ENCODE measurements at regions not wholly inside any gene's neighbourhood (a gene's known extent, or its start where the extent isn't known, plus 50 kb on each side); places are given as distances from the start of the nearest gene placed in this dataset.
"Not testable (repeated sequence)": the region's sequence is repeated elsewhere in the genome, so short reads cannot be mapped to it uniquely, and the experiment has no call there.

GRCh38 chr3:191927998-191928397 is 467.0 kb downstream of the PYDC2 start:
- H3K4me3 ChIP-seq (ENCODE audit: low read length in 2 of 2); H3K79me1 ChIP-seq (ENCODE audit: low read depth, low read length): not testable (repeated sequence)

GRCh38 chr3:191944835-191945234 is 483.9 kb downstream of the PYDC2 start:
- Histone ChIP-seq H3K36me3 (replicated peaks in 1 of 2; ENCODE audit: control insufficient read depth in 2 of 2, insufficient read depth in 2 of 2, low read length in 2 of 2) (no peaks in the 10 kb centered on the region), H4K91ac (ENCODE audit: low read depth, low read length, poor library complexity) (no peak overlapping the region), H4K8ac (ENCODE audit: low read depth, low read length) (no peak overlapping the region), H3K18ac (ENCODE audit: low read length) (no peak overlapping the region), H2BK120ac (ENCODE audit: low read depth, low read length) (no peak overlapping the region), H3K14ac (ENCODE audit: low read length) (no peak overlapping the region), H2BK12ac (ENCODE audit: low read length) (no peak overlapping the region), H3K4ac (ENCODE audit: low read length) (no peak overlapping the region), H3K4me2 (ENCODE audit: insufficient read depth, low read length, poor library complexity, severe bottlenecking) (no peak overlapping the region), H3K4me1 (ENCODE audit: control insufficient read depth in 2 of 2, insufficient read depth in 1 of 2, low read depth in 1 of 2, low read length in 2 of 2) (no peaks in the 10 kb centered on the region), H3K79me1 (ENCODE audit: low read depth, low read length) (no peaks in the 10 kb centered on the region), H3K9me3 (replicated peaks in 1 of 2; ENCODE audit: control insufficient read depth in 2 of 2, insufficient read depth in 1 of 2, low read depth in 1 of 2, low read length in 2 of 2) (no peaks in the 10 kb centered on the region), H2BK5ac (ENCODE audit: low read length) (no peak overlapping the region), H3K4me3 (ENCODE audit: low read length in 2 of 2) (no peak overlapping the region), H2BK15ac (ENCODE audit: low read length) (no peak overlapping the region), H3K23ac (ENCODE audit: low read depth, low read length, poor library complexity) (no peak overlapping the region), H2AFZ (ENCODE audit: low read length) (no peak overlapping the region), H3K27me3 (ENCODE audit: control insufficient read depth in 3 of 3, insufficient read depth in 3 of 3, low read depth in 1 of 3, low read length in 3 of 3) (no peaks in the 10 kb centered on the region), H3K9ac (ENCODE audit: low read depth, low read length, poor library complexity) (no peak overlapping the region), H2AK5ac (ENCODE audit: low read depth, low read length) (no peak overlapping the region), H3K27ac (replicated peaks; ENCODE audit: low read length) (no peak overlapping the region)
- WGBS, 2 donors (ENCODE audit: extremely low coverage in 2 of 2, insufficient read length in 2 of 2, insufficient replicate concordance in 1 of 2): no CpG with 5 or more reads among the region's 3 CpGs
- no peak for DNase-seq (ENCODE audit: low spot score)

More at GRCh38 chr3:191927998-191928397, 467.0 kb downstream of the PYDC2 start:
- H3K18ac ChIP-seq (ENCODE audit: low read length); H2BK12ac ChIP-seq (ENCODE audit: low read length); H3K9ac ChIP-seq (ENCODE audit: low read depth, low read length, poor library complexity); H3K36me3 ChIP-seq (replicated peaks in 1 of 2; ENCODE audit: control insufficient read depth in 2 of 2, insufficient read depth in 2 of 2, low read length in 2 of 2); H2AK5ac ChIP-seq (ENCODE audit: low read depth, low read length); DNase-seq (ENCODE audit: low spot score); H3K4me2 ChIP-seq (ENCODE audit: insufficient read depth, low read length, poor library complexity, severe bottlenecking); H2BK120ac ChIP-seq (ENCODE audit: low read depth, low read length); H3K14ac ChIP-seq (ENCODE audit: low read length); H3K23ac ChIP-seq (ENCODE audit: low read depth, low read length, poor library complexity); H3K27me3 ChIP-seq (ENCODE audit: control insufficient read depth in 3 of 3, insufficient read depth in 3 of 3, low read depth in 1 of 3, low read length in 3 of 3); H2BK15ac ChIP-seq (ENCODE audit: low read length); H3K4me1 ChIP-seq (ENCODE audit: control insufficient read depth in 2 of 2, insufficient read depth in 1 of 2, low read depth in 1 of 2, low read length in 2 of 2); H2BK5ac ChIP-seq (ENCODE audit: low read length); H3K9me3 ChIP-seq (replicated peaks in 1 of 2; ENCODE audit: control insufficient read depth in 2 of 2, insufficient read depth in 1 of 2, low read depth in 1 of 2, low read length in 2 of 2); H2AFZ ChIP-seq (ENCODE audit: low read length); H3K27ac ChIP-seq (replicated peaks; ENCODE audit: low read length); H3K4ac ChIP-seq (ENCODE audit: low read length); H4K8ac ChIP-seq (ENCODE audit: low read depth, low read length); H4K91ac ChIP-seq (ENCODE audit: low read depth, low read length, poor library complexity): not testable (repeated sequence)
- WGBS, 2 donors (ENCODE audit: extremely low coverage in 2 of 2, insufficient read length in 2 of 2, insufficient replicate concordance in 1 of 2): no CpG with 5 or more reads among the region's 6 CpGs

- no CpG with 5 or more reads among the region's 14 CpGs for WGBS, 2 donors (ENCODE audit: extremely low coverage in 2 of 2, insufficient read length in 2 of 2, insufficient replicate concordance in 1 of 2)
- Histone ChIP-seq H3K9ac (ENCODE audit: low read depth, low read length, poor library complexity) (no peak overlapping the region), H3K79me1 (ENCODE audit: low read depth, low read length) (no peaks in the 10 kb centered on the region), H3K14ac (ENCODE audit: low read length) (no peak overlapping the region), H3K4me2 (ENCODE audit: insufficient read depth, low read length, poor library complexity, severe bottlenecking) (no peak overlapping the region), H3K18ac (ENCODE audit: low read length) (peak overlapping the region; percentile 42), H2AFZ (ENCODE audit: low read length) (no peak overlapping the region), H2BK5ac (ENCODE audit: low read length) (no peak overlapping the region), H2AK5ac (ENCODE audit: low read depth, low read length) (no peak overlapping the region), H4K8ac (ENCODE audit: low read depth, low read length) (no peak overlapping the region), H3K23ac (ENCODE audit: low read depth, low read length, poor library complexity) (no peak overlapping the region), H3K27me3 (ENCODE audit: control insufficient read depth in 3 of 3, insufficient read depth in 3 of 3, low read depth in 1 of 3, low read length in 3 of 3) (no peaks in the 10 kb centered on the region), H3K27ac (replicated peaks; ENCODE audit: low read length) (no peak overlapping the region), H2BK12ac (ENCODE audit: low read length) (no peak overlapping the region), H2BK15ac (ENCODE audit: low read length) (no peak overlapping the region), H3K9me3 (replicated peaks in 1 of 2; ENCODE audit: control insufficient read depth in 2 of 2, insufficient read depth in 1 of 2, low read depth in 1 of 2, low read length in 2 of 2) (no peaks in the 10 kb centered on the region), H3K4ac (ENCODE audit: low read length) (no peak overlapping the region), H3K36me3 (replicated peaks in 1 of 2; ENCODE audit: control insufficient read depth in 2 of 2, insufficient read depth in 2 of 2, low read length in 2 of 2) (no peaks in the 10 kb centered on the region), H3K4me1 (ENCODE audit: control insufficient read depth in 2 of 2, insufficient read depth in 1 of 2, low read depth in 1 of 2, low read length in 2 of 2) (no peaks in the 10 kb centered on the region), H3K4me3 (ENCODE audit: low read length in 2 of 2) (no peak overlapping the region), H4K91ac (ENCODE audit: low read depth, low read length, poor library complexity) (no peak overlapping the region), H2BK120ac (ENCODE audit: low read depth, low read length) (no peak overlapping the region)
- DNase-seq (ENCODE audit: low spot score): no peak
Observed at GRCh38 chr3:191952186-191952585, 491.2 kb downstream of the PYDC2 start.

- Histone ChIP-seq H2AK5ac (ENCODE audit: low read depth, low read length) (no peak overlapping the region), H3K18ac (ENCODE audit: low read length) (peak overlapping the region; percentile 7), H2AFZ (ENCODE audit: low read length) (no peak overlapping the region), H2BK12ac (ENCODE audit: low read length) (no peak overlapping the region), H3K4me3 (ENCODE audit: low read length in 2 of 2) (no peak overlapping the region), H3K9ac (ENCODE audit: low read depth, low read length, poor library complexity) (no peak overlapping the region), H3K9me3 (replicated peaks in 1 of 2; ENCODE audit: control insufficient read depth in 2 of 2, insufficient read depth in 1 of 2, low read depth in 1 of 2, low read length in 2 of 2) (no peaks in the 10 kb centered on the region), H3K79me1 (ENCODE audit: low read depth, low read length) (no peaks in the 10 kb centered on the region), H3K4me1 (ENCODE audit: control insufficient read depth in 2 of 2, insufficient read depth in 1 of 2, low read depth in 1 of 2, low read length in 2 of 2) (no peaks in the 10 kb centered on the region), H3K27me3 (ENCODE audit: control insufficient read depth in 3 of 3, insufficient read depth in 3 of 3, low read depth in 1 of 3, low read length in 3 of 3) (no peaks in the 10 kb centered on the region), H4K8ac (ENCODE audit: low read depth, low read length) (no peak overlapping the region), H3K4me2 (ENCODE audit: insufficient read depth, low read length, poor library complexity, severe bottlenecking) (no peak overlapping the region), H2BK120ac (ENCODE audit: low read depth, low read length) (no peak overlapping the region), H3K27ac (replicated peaks; ENCODE audit: low read length) (no peak overlapping the region), H3K23ac (ENCODE audit: low read depth, low read length, poor library complexity) (no peak overlapping the region), H2BK15ac (ENCODE audit: low read length) (no peak overlapping the region), H3K36me3 (replicated peaks in 1 of 2; ENCODE audit: control insufficient read depth in 2 of 2, insufficient read depth in 2 of 2, low read length in 2 of 2) (no peaks in the 10 kb centered on the region), H3K14ac (ENCODE audit: low read length) (no peak overlapping the region), H2BK5ac (ENCODE audit: low read length) (no peak overlapping the region), H3K4ac (ENCODE audit: low read length) (no peak overlapping the region), H4K91ac (ENCODE audit: low read depth, low read length, poor library complexity) (no peak overlapping the region)
- no peak for DNase-seq (ENCODE audit: low spot score)
- WGBS, 2 donors (ENCODE audit: extremely low coverage in 2 of 2, insufficient read length in 2 of 2, insufficient replicate concordance in 1 of 2): no CpG with 5 or more reads among the region's 21 CpGs
Observed at GRCh38 chr3:191952609-191953008, 491.6 kb downstream of the PYDC2 start.

Data from neuronal stem cell (in vitro differentiated cells).